ENCODE measurements at regions not wholly inside any gene's neighbourhood (a gene's known extent, or its start where the extent isn't known, plus 50 kb on each side); places are given as distances from the start of the nearest gene placed in this dataset.

DNA sequence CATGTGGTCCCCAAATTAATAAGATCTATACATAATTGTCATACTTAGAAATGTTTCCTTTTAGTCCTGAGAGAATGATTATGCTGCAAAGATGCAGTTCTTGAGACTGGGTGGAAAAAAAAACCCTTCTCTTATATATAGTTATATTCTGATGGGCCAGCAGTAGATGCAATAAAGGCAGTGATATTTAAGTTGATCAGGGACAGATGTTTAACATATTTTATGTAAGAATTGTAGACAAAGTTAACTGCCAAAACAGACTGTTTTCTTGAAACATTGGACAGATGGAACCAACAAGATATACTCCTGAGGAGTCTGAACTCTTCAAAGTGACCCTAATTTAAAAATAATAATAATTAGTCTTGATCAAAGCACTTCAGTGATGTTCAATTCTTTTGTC is 172.0 kb upstream of the LRIG1 start:
- no peak overlapping the region for H3K4me3 ChIP-seq
- no peaks in the 10 kb centered on the region for H3K27me3 ChIP-seq
- H3K4me1 ChIP-seq = no peaks in the 10 kb centered on the region
- no peak for ATAC-seq (ENCODE audit: low FRiP score in 2 of 2)
- TF ChIP-seq POLR2A (IDR thresholded peaks at IDR 0.05) = no peak
- no peak for TF ChIP-seq EP300 (IDR thresholded peaks at IDR 0.05)
- TF ChIP-seq CTCF (IDR thresholded peaks at IDR 0.05) = no peak
- no peak for TF ChIP-seq POLR2AphosphoS5 (IDR thresholded peaks at IDR 0.05)
- H3K27ac ChIP-seq = no peak overlapping the region
- no peak for DNase-seq
- no peaks in the 10 kb centered on the region for H3K9me3 ChIP-seq
- no peaks in the 10 kb centered on the region for H3K36me3 ChIP-seq

DNA sequence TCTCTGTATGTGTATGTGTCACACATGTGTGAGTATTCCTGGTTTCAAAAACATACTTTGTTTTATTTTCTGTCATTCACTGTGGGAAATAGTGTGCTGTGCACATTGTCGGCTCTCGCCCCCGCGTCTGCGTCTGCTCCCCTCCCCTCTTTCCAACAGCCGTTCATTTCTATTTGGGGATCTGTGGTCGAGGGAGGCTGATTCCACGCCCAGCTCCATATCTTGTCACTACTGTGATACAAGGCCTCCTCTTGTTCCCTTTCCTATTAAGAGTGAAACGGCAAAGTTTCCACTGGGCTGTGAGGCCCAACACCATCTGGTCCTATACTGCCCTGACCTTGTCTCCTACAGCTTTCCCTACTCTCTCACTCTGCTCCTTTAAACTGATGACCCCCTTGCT is 172.5 kb upstream of the LRIG1 start:
- H3K27ac ChIP-seq = no peak overlapping the region
- ATAC-seq (ENCODE audit: low FRiP score in 2 of 2) = peak in 1 of 2 donors; percentile 34
- H3K4me3 ChIP-seq = no peak overlapping the region
- DNase-seq = peak in 1 of 2 donors; percentile 16
- TF ChIP-seq CTCF (IDR thresholded peaks at IDR 0.05) (no peak), POLR2A (IDR thresholded peaks at IDR 0.05) (no peak), POLR2AphosphoS5 (IDR thresholded peaks at IDR 0.05) (no peak), EP300 (IDR thresholded peaks at IDR 0.05) (no peak)
- WGBS, 2 donors = 72 to 82% methylated on average over 9 of the region's 9 CpGs
- H3K36me3 ChIP-seq = no peaks in the 10 kb centered on the region
- H3K27me3 ChIP-seq = no peaks in the 10 kb centered on the region
- H3K4me1 ChIP-seq = no peaks in the 10 kb centered on the region
- H3K9me3 ChIP-seq = no peaks in the 10 kb centered on the region

- TF ChIP-seq EP300 (IDR thresholded peaks at IDR 0.05) (no peak), CTCF (IDR thresholded peaks at IDR 0.05) (no peak), POLR2A (IDR thresholded peaks at IDR 0.05) (no peak), POLR2AphosphoS5 (IDR thresholded peaks at IDR 0.05) (no peak)
- H3K9me3 ChIP-seq = no peaks in the 10 kb centered on the region
- H3K27ac ChIP-seq = no peak overlapping the region
- no peaks in the 10 kb centered on the region for H3K27me3 ChIP-seq
- WGBS, 2 donors = 70 to 77% methylated on average over 1 of the region's 1 CpG
- DNase-seq = no peak
- no peaks in the 10 kb centered on the region for H3K36me3 ChIP-seq
- H3K4me1 ChIP-seq = no peaks in the 10 kb centered on the region
- ATAC-seq (ENCODE audit: low FRiP score in 2 of 2) = no peak
- H3K4me3 ChIP-seq = no peak overlapping the region
Measured at GRCh38 chr3:66675366-66675765, 174.5 kb upstream of the LRIG1 start.

DNA sequence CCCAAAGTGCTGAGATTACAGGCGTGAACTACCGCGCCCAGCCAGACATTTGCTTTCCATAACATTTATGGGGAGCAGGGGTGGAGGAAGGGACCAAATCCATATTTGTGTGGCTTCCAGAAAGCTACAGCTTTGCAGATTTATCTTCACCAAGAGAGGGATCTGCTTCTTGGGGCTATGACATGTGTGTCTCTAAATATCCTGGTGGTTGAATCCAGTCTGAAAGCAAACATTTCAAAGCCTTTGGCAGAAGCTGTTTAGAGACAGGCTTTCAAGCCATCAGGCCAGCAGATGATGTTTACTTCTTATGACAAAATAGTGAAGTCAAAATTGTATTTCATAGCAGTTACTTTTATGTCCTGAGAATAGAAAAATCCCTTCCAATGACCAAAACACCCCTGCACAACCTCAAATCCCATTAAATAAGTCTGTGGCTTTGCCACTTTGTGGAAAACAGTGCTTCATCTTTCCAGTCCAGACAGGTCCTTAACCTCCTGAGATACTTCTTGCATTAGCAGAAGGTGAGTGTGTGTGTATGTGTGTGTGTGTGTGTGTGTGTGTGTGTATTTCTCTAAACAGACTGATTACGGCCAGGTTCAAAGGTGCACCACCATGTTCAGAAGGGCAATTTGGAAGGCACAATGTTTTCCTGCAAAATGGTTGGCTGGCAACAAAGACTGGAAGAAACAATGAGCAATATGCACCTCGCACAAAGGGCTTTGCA is 191.4 kb upstream of the LRIG1 start:
- Histone ChIP-seq H3K4me3 (no peak overlapping the region), H3K36me3 (no peaks in the 10 kb centered on the region), H3K27me3 (no peaks in the 10 kb centered on the region), H3K9me3 (no peaks in the 10 kb centered on the region), H3K27ac (no peak overlapping the region), H3K4me1 (no peaks in the 10 kb centered on the region)
- ATAC-seq (ENCODE audit: low FRiP score in 2 of 2) = no peak
- 77 to 87% methylated on average over 5 of the region's 5 CpGs for WGBS, 2 donors
- TF ChIP-seq EP300 (IDR thresholded peaks at IDR 0.05) (no peak), POLR2AphosphoS5 (IDR thresholded peaks at IDR 0.05) (no peak), POLR2A (IDR thresholded peaks at IDR 0.05) (no peak), CTCF (IDR thresholded peaks at IDR 0.05) (no peak)
- DNase-seq = no peak

DNA sequence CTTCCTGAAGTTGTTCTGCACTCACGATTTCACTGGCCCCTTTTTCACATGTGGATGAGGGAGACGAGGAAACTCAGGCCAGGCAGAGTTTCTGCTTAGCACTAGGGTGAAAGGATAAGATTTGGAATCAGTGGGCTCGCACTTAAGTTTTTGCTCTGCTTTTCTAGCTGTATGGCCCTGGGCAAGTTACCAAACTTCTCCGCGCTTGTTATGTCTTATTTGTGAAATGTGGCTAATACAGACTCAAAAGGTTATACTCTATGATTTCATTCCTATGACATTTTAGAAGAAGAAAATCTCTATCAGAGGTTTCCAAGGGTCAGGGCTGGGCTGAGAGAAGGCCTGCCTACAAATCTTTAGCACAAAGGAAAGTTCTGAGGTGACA is 191.9 kb upstream of the LRIG1 start:
- no peak for TF ChIP-seq POLR2A (IDR thresholded peaks at IDR 0.05)
- no peak for TF ChIP-seq EP300 (IDR thresholded peaks at IDR 0.05)
- TF ChIP-seq POLR2AphosphoS5 (IDR thresholded peaks at IDR 0.05) = no peak
- TF ChIP-seq CTCF (IDR thresholded peaks at IDR 0.05) = no peak
- WGBS, 2 donors = 60 to 73% methylated on average over 5 of the region's 5 CpGs
- Histone ChIP-seq H3K9me3 (no peaks in the 10 kb centered on the region), H3K27ac (no peak overlapping the region), H3K36me3 (no peaks in the 10 kb centered on the region), H3K27me3 (no peaks in the 10 kb centered on the region), H3K4me3 (no peak overlapping the region), H3K4me1 (no peaks in the 10 kb centered on the region)
- DNase-seq (no peak), ATAC-seq (ENCODE audit: low FRiP score in 2 of 2) (no peak)
